Cerebellar cortex (tissue), 1 donor: ENCODE measurements at regions not wholly inside any gene's neighbourhood (a gene's known extent, or its start where the extent isn't known, plus 50 kb on each side); places are given as distances from the start of the nearest gene placed in this dataset.

ENCODE experiments used
- DNase-seq: peaks from one replicate; pipeline ENCODE4 v3.0.0-alpha.2; 2015; ENCODE audit warnings: low spot score

DNA sequence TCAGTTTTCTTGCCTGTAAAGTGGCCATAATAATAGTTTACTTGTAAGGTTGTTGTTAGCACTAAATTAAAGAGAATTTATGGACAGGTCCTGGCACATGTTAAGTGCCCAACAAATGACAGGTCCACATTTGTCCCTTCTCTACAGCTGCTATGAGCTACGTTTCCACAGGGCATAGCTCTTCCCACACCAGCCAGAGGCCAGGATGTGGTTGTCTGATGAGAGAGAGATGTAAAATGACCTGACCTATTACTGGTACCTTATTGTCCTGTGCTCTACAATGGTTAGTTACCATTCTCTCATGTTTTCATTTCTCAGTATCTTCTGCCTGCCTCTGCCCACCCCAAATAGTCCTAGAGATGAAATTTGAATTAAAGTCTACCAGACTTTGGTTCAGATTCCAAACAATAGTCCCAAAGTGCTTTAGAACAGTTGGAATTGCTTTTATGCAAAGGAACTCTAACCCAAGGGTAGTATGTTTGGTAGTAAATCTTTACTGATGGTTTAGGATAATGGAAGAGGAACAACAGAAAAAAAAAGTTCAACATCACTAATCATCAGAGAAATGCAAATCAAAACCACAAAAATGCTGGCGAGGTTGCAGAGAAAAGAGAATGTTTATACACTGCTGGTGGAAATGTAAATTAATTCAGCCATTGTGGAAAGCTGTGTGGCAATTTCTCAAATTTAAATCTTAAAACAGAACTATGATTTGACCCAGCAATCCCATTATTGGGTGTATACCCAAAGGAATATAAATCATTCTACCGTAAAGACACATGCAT lies 57.1 kb upstream of the ANKFN1 start:
- no peak for DNase-seq

DNA sequence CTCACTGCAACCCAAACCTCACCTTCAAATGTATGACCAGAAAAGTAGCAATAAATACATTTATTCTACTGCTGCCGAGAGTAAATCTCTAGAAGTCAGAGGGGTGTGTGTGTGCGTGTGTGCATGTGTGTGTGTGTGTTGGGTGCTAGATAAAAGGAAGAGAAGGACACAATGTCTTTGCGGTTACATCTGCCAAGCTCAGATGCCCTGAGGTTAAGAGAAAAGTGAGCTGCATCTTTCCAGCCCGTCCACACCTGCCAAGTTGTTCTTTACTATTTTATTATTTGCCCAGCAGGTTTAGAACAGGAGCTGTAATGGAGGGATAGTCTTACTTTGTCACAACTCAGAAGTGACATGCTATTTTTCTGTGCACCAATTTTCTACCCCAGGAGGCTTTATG lies 54.5 kb upstream of the ANKFN1 start:
- no peak for DNase-seq

- no peak for DNase-seq
Measured at GRCh38 chr17:56099649-56100048, 53.6 kb upstream of the ANKFN1 start.
